ENCODE measurements at regions not wholly inside any gene's neighbourhood (a gene's known extent, or its start where the extent isn't known, plus 50 kb on each side); places are given as distances from the start of the nearest gene placed in this dataset.
"Not testable (repeated sequence)": the region's sequence is repeated elsewhere in the genome, so short reads cannot be mapped to it uniquely, and the experiment has no call there.

DNA sequence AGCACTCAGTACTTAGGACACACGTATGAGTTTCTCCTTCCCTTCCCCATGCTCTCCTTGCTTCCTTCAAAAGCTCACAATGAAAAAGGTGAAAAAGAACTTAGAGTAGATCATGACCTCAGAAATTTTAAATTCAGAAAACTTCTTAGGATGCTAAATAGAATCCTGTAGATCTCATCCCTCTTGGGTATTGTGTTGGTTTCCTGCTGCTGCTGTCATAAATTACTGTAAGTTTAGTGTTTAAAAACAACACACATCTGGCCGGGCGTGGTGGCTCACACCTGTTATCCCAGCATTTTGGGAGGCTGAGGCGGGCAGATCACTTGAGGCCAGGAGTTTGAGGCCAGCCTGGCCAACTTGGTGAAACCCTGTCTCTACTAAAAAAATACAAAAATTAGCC is 106.9 kb downstream of the SOCS6 start:
- not testable (repeated sequence) for TF ChIP-seq POLR2AphosphoS5 (IDR thresholded peaks at IDR 0.05; ENCODE audit: low read depth, low read length)
- TF ChIP-seq, protein P1, sequence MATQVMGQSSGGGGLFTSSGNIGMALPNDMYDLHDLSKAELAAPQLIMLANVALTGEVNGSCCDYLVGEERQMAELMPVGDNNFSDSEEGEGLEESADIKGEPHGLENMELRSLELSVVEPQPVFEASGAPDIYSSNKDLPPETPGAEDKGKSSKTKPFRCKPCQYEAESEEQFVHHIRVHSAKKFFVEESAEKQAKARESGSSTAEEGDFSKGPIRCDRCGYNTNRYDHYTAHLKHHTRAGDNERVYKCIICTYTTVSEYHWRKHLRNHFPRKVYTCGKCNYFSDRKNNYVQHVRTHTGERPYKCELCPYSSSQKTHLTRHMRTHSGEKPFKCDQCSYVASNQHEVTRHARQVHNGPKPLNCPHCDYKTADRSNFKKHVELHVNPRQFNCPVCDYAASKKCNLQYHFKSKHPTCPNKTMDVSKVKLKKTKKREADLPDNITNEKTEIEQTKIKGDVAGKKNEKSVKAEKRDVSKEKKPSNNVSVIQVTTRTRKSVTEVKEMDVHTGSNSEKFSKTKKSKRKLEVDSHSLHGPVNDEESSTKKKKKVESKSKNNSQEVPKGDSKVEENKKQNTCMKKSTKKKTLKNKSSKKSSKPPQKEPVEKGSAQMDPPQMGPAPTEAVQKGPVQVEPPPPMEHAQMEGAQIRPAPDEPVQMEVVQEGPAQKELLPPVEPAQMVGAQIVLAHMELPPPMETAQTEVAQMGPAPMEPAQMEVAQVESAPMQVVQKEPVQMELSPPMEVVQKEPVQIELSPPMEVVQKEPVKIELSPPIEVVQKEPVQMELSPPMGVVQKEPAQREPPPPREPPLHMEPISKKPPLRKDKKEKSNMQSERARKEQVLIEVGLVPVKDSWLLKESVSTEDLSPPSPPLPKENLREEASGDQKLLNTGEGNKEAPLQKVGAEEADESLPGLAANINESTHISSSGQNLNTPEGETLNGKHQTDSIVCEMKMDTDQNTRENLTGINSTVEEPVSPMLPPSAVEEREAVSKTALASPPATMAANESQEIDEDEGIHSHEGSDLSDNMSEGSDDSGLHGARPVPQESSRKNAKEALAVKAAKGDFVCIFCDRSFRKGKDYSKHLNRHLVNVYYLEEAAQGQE (IDR thresholded peaks at IDR 0.05; ENCODE audit: insufficient read depth in 1 of 2, low read depth in 2 of 2, low read length in 1 of 2), result not testable (repeated sequence)
